ENCODE measurements at regions not wholly inside any gene's neighbourhood (a gene's known extent, or its start where the extent isn't known, plus 50 kb on each side); places are given as distances from the start of the nearest gene placed in this dataset.

DNA sequence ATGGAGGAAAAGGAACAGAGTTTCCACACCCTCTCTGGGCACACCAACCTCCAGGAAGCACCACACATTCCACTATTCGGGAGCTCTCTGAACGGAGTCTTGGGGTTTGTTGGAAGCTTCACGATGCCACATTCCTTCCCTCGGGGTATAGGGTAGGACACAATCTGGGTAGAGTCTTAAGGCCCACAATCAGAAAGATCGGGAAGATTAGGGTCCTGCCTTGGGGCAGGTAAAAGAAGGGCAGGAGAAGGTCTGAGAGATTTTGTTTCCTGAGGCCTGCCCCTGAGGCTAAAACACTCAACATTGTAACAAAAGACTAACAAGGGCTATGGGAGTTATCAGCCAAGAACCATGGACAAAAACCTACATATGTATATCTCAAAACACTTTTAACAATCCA is 89.2 kb upstream of the RAP2B start:
- no peak overlapping the region for H3K27ac ChIP-seq
- no peaks in the 10 kb centered on the region for H3K4me1 ChIP-seq
- no peak for TF ChIP-seq POLR2A (IDR thresholded peaks at IDR 0.05)
- no peak for TF ChIP-seq POLR2AphosphoS5 (IDR thresholded peaks at IDR 0.05)
- TF ChIP-seq, protein P1, sequence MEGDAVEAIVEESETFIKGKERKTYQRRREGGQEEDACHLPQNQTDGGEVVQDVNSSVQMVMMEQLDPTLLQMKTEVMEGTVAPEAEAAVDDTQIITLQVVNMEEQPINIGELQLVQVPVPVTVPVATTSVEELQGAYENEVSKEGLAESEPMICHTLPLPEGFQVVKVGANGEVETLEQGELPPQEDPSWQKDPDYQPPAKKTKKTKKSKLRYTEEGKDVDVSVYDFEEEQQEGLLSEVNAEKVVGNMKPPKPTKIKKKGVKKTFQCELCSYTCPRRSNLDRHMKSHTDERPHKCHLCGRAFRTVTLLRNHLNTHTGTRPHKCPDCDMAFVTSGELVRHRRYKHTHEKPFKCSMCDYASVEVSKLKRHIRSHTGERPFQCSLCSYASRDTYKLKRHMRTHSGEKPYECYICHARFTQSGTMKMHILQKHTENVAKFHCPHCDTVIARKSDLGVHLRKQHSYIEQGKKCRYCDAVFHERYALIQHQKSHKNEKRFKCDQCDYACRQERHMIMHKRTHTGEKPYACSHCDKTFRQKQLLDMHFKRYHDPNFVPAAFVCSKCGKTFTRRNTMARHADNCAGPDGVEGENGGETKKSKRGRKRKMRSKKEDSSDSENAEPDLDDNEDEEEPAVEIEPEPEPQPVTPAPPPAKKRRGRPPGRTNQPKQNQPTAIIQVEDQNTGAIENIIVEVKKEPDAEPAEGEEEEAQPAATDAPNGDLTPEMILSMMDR (IDR thresholded peaks at IDR 0.05): no peak
- no peaks in the 10 kb centered on the region for H3K27me3 ChIP-seq
- intact Hi-C loops (cut with DNase I; ENCODE audit: low total_unique reads): loop anchor here (10.0 kb wide), 1 partner anchor 182 kb away; no protein-coding TSS in a partner anchor
- DNase-seq (ENCODE audit: low spot score in 2 of 2): no peak
- H3K4me3 ChIP-seq: no peak overlapping the region
- H3K36me3 ChIP-seq: no peaks in the 10 kb centered on the region
- H3K9me3 ChIP-seq: no peaks in the 10 kb centered on the region

DNA sequence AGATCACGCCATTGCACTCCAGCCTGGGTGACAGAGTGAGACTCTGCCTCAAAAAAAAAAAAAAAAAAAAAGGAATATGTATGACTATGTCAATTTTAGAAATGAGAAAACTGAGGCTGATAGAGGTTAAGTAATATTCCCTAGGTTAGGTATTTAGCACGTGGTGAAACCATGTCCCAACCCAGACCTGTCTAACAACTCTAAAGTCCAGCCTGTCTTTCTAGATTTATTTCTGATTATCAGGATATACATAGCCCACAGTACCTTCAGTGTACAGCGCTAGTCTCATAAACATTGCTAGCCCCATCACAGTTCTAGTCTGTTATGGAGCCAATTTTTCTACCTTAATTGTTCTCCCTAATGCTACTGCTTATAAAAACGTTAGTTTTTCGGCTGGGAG is 88.4 kb upstream of the RAP2B start:
- Histone ChIP-seq H3K9me3 (no peaks in the 10 kb centered on the region), H3K27ac (no peak overlapping the region), H3K27me3 (no peaks in the 10 kb centered on the region), H3K4me1 (no peaks in the 10 kb centered on the region), H3K4me3 (no peak overlapping the region), H3K36me3 (no peaks in the 10 kb centered on the region)
- no peak for DNase-seq (ENCODE audit: low spot score in 2 of 2)
- intact Hi-C loops (cut with DNase I; ENCODE audit: low total_unique reads): loop anchor here (10.0 kb wide), 1 partner anchor 181 kb away; no protein-coding TSS in a partner anchor
- no peak for TF ChIP-seq POLR2AphosphoS5 (IDR thresholded peaks at IDR 0.05)
- no peak for TF ChIP-seq POLR2A (IDR thresholded peaks at IDR 0.05)
- TF ChIP-seq, protein P1 (IDR thresholded peaks at IDR 0.05): no peak

DNA sequence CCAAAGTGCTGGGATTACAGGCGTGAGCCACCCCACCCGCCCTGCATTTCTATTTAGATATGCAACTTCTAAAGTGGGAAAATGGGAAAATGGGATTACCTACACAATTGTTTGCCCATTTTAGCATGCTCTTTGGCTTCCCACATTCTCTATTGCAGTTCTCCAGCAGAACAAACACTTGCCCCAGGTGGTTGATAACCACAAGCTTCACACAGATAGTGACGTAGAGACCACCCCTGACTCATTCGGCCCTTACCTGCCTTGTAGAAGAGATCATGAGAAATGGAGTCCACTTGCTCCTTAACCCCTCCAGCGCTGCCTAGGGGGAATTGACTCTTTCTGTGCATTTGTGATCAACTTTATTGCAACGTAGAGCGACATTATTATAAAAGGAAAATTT is 83.2 kb upstream of the RAP2B start:
- no peaks in the 10 kb centered on the region for H3K9me3 ChIP-seq
- intact Hi-C loops (cut with DNase I; ENCODE audit: low total_unique reads): loop anchor here (5.0 to 10.0 kb wide), 2 partner anchors 176 to 958 kb away; no protein-coding TSS in a partner anchor

DNA sequence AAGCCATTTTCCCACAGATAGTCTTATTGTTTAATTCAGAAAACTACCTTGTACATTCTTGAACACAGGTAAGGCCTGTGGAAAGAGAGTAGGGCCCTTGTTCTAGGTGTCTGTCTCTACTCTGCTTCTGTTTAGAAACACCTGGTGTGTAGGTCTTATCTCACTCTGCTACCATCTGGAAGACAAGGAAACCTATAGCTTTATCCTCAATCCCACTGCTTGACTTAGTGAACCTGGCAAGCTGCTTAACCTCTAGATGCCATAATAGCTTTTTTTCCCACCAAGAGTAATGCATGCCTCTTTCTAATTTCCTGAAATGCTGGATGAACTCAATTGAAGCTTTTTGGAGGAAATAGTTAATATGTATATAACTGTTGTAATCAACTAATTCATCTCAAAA is 82.6 kb upstream of the RAP2B start:
- Histone ChIP-seq H3K27ac (no peak overlapping the region), H3K4me3 (no peak overlapping the region), H3K36me3 (no peaks in the 10 kb centered on the region), H3K4me1 (no peaks in the 10 kb centered on the region), H3K27me3 (no peaks in the 10 kb centered on the region), H3K9me3 (no peaks in the 10 kb centered on the region)
- TF ChIP-seq, protein P1 (IDR thresholded peaks at IDR 0.05): no peak
- TF ChIP-seq POLR2A (IDR thresholded peaks at IDR 0.05) (no peak), POLR2AphosphoS5 (IDR thresholded peaks at IDR 0.05) (no peak)
- no peak for DNase-seq (ENCODE audit: low spot score in 2 of 2)
- intact Hi-C loops (cut with DNase I; ENCODE audit: low total_unique reads): loop anchor here (5.0 to 10.0 kb wide), 2 partner anchors 175 to 958 kb away; no protein-coding TSS in a partner anchor

More for the DNA sequence above, 83.2 kb upstream of the RAP2B start:
- Histone ChIP-seq H3K36me3 (no peaks in the 10 kb centered on the region), H3K27ac (no peak overlapping the region), H3K27me3 (no peaks in the 10 kb centered on the region), H3K4me3 (no peak overlapping the region), H3K4me1 (no peaks in the 10 kb centered on the region)
- no peak for DNase-seq (ENCODE audit: low spot score in 2 of 2)
- TF ChIP-seq, protein P1 (IDR thresholded peaks at IDR 0.05): no peak
- no peak for TF ChIP-seq POLR2A (IDR thresholded peaks at IDR 0.05)
- no peak for TF ChIP-seq POLR2AphosphoS5 (IDR thresholded peaks at IDR 0.05)

DNA sequence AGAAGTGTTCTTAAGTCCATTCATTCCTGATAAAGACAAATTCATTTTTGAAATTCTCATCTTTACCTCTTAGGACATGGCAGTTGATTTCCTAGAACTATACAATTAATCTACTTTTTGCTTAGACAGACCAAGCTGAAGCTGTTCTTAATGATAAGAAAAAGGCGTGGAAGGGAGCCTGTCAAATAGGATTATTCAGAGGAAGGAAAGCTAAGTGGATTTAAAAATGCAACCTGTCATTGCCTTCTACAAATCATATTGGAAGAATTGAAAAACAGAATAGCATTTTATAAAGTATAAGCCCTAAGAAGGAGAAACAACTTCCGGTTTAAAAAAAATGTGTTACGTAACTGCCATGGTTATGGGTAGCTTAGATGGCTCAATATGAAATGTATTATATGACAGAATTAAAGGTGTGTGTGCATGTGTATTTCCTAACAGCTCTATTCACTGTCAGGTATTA is 81.2 kb upstream of the RAP2B start:
- no peaks in the 10 kb centered on the region for H3K36me3 ChIP-seq
- H3K27ac ChIP-seq: no peak overlapping the region
- H3K9me3 ChIP-seq: no peaks in the 10 kb centered on the region
- TF ChIP-seq, protein P1 (IDR thresholded peaks at IDR 0.05): no peak
- TF ChIP-seq POLR2AphosphoS5 (IDR thresholded peaks at IDR 0.05) (no peak), POLR2A (IDR thresholded peaks at IDR 0.05) (no peak)
- no peak overlapping the region for H3K4me3 ChIP-seq
- H3K27me3 ChIP-seq: no peaks in the 10 kb centered on the region
- no peaks in the 10 kb centered on the region for H3K4me1 ChIP-seq
- no peak for DNase-seq (ENCODE audit: low spot score in 2 of 2)
- intact Hi-C loops (cut with DNase I; ENCODE audit: low total_unique reads): no loop called here
